Parathyroid adenoma (tissue), 2 donors: ENCODE measurements at regions not wholly inside any gene's neighbourhood (a gene's known extent, or its start where the extent isn't known, plus 50 kb on each side); places are given as distances from the start of the nearest gene placed in this dataset.

Experiments
- H2AFZ ChIP-seq: fragments of 300-600 bp; sonication (generic); one replicate; pipeline ENCODE4 v1.7.0; 2017; ENCODE audit warnings: antibody characterized with exemption, mild to moderate bottlenecking
- H3K27ac ChIP-seq: fragments of 300-600 bp; sonication (generic); one replicate; pipeline ENCODE4 v1.7.0; 2017
- H3K27me3 ChIP-seq: fragments of 300-600 bp; sonication (generic); one replicate; pipeline ENCODE4 v1.7.0; 2017; ENCODE audit warnings: low read length; ENCODE audit not compliant: control insufficient read depth, insufficient read depth
- H3K36me3 ChIP-seq: fragments of 300-600 bp; sonication (generic); one replicate; pipeline ENCODE4 v1.7.0; 2017; ENCODE audit warnings: low read length; ENCODE audit not compliant: control insufficient read depth, insufficient read depth
- H3K4me1 ChIP-seq: fragments of 300-600 bp; sonication (generic); one replicate; pipeline ENCODE4 v1.7.0; 2017; ENCODE audit warnings: control low read depth
- H3K4me2 ChIP-seq: fragments of 300-600 bp; sonication (generic); one replicate; pipeline ENCODE4 v1.7.0; 2017; ENCODE audit warnings: low read length
- H3K4me3 ChIP-seq: fragments of 300-600 bp; sonication (generic); one replicate; pipeline ENCODE4 v1.7.0; 2017; ENCODE audit warnings: low read depth, low read length
- H3K79me2 ChIP-seq: fragments of 300-600 bp; sonication (generic); one replicate; pipeline ENCODE4 v1.7.0; 2017; ENCODE audit warnings: control low read depth
- H3K9ac ChIP-seq: fragments of 300-600 bp; sonication (generic); one replicate; pipeline ENCODE4 v1.7.0; 2017; ENCODE audit warnings: mild to moderate bottlenecking
- H3K9me3 ChIP-seq: fragments of 300-600 bp; sonication (generic); one replicate; pipeline ENCODE4 v1.7.0; 2017; ENCODE audit warnings: low read length; ENCODE audit not compliant: control insufficient read depth
- CTCF ChIP-seq: fragments of 300-600 bp; sonication (generic); IDR thresholded peaks from one replicate; pipeline ENCODE4 v1.7.0; 2017; ENCODE audit warnings: antibody characterized with exemption, mild to moderate bottlenecking
- donor health status: primary hyperparathyroidism.

- Histone ChIP-seq H3K9ac (no peak overlapping the region), H2AFZ (no peak overlapping the region), H3K36me3 (no peaks in the 10 kb centered on the region), H3K27me3 (no peaks in the 10 kb centered on the region), H3K4me3 (no peak overlapping the region), H3K4me2 (no peak overlapping the region), H3K79me2 (no peaks in the 10 kb centered on the region), H3K4me1 (no peaks in the 10 kb centered on the region), H3K27ac (no peak overlapping the region), H3K9me3 (no peaks in the 10 kb centered on the region)
- TF ChIP-seq CTCF, result no peak
These were observed 204.1 kb upstream of the NLRP1 start for GRCh38 chr17:5788266-5788900.

- no peak for TF ChIP-seq CTCF
- Histone ChIP-seq H3K4me2 (no peak overlapping the region), H3K79me2 (no peaks in the 10 kb centered on the region), H3K36me3 (no peaks in the 10 kb centered on the region), H3K4me3 (no peak overlapping the region), H3K9me3 (no peaks in the 10 kb centered on the region), H3K9ac (no peak overlapping the region), H2AFZ (no peak overlapping the region), H3K27ac (no peak overlapping the region), H3K4me1 (no peaks in the 10 kb centered on the region), H3K27me3 (no peaks in the 10 kb centered on the region)
These were observed 205.2 kb upstream of the NLRP1 start for GRCh38 chr17:5789528-5789927.

DNA sequence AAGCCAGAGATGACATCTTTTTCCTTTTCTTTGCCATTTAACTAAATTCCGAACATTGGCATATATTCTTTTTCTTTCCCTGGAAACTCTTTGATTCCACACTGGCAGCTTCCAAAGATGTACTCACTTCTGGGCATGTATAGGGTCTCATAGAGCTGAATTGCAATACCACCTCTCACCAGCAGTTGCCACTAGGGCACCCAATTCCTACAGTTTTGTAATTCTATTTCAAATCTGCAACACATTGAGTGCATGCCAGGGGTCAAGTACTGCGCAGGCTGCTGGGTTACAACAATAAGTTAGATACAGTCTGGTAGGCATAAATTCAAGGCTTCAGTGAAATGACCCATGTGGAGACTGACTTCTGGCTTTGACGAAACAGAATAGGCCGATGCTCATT is 208.8 kb upstream of the NLRP1 start:
- Histone ChIP-seq H3K4me1 (no peaks in the 10 kb centered on the region), H3K27me3 (no peaks in the 10 kb centered on the region), H3K27ac (no peak overlapping the region), H3K9me3 (no peaks in the 10 kb centered on the region), H3K79me2 (no peaks in the 10 kb centered on the region), H3K36me3 (no peaks in the 10 kb centered on the region), H3K9ac (no peak overlapping the region), H3K4me2 (no peak overlapping the region), H2AFZ (no peak overlapping the region), H3K4me3 (no peak overlapping the region)
- no peak for TF ChIP-seq CTCF

GRCh38 chr17:5793899-5794298 is 209.6 kb upstream of the NLRP1 start:
- Histone ChIP-seq H3K4me2 (no peak overlapping the region), H3K4me3 (no peak overlapping the region), H3K79me2 (no peaks in the 10 kb centered on the region), H3K27me3 (no peaks in the 10 kb centered on the region), H3K36me3 (no peaks in the 10 kb centered on the region), H2AFZ (no peak overlapping the region), H3K9me3 (no peaks in the 10 kb centered on the region), H3K9ac (no peak overlapping the region), H3K4me1 (no peaks in the 10 kb centered on the region), H3K27ac (no peak overlapping the region)
- TF ChIP-seq CTCF, result no peak

GRCh38 chr17:5794385-5794784 is 210.1 kb upstream of the NLRP1 start:
- H3K36me3 ChIP-seq, result no peaks in the 10 kb centered on the region
- no peaks in the 10 kb centered on the region for H3K27me3 ChIP-seq
- no peaks in the 10 kb centered on the region for H3K79me2 ChIP-seq
- no peak overlapping the region for H3K4me3 ChIP-seq
- H3K4me2 ChIP-seq, result no peak overlapping the region
- H2AFZ ChIP-seq, result no peak overlapping the region
- no peak for TF ChIP-seq CTCF
- H3K9me3 ChIP-seq, result no peaks in the 10 kb centered on the region
- no peak overlapping the region for H3K9ac ChIP-seq
- no peaks in the 10 kb centered on the region for H3K4me1 ChIP-seq
- no peak overlapping the region for H3K27ac ChIP-seq
